ENCODE measurements at regions not wholly inside any gene's neighbourhood (a gene's known extent, or its start where the extent isn't known, plus 50 kb on each side); places are given as distances from the start of the nearest gene placed in this dataset.

DNA sequence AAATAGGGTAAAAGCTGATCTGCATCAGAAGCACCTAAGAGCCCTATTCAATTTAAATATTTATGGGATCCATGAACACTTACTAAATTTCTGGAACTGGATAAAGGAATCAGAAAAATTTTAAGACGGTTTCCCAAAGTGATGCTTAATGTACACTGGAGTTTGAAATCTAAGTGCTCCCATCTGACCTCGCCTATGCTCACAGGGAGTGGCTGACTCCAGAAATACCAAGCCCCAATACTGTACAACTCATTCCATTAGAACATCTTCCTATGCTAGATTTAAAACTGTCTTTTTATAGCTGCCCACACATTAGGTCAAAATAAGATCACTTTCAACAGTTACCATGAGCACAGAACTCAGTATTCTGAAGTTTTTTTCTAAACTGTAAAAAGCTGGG is 1214.6 kb downstream of the CDH11 start:
- Histone ChIP-seq H3K4me3 (replicated peaks; ENCODE audit: insufficient read depth, low read length) (no peak overlapping the region), H3K27me3 (ENCODE audit: insufficient read depth, poor library complexity, severe bottlenecking) (no peaks in the 10 kb centered on the region), H3K27ac (replicated peaks) (no peak overlapping the region)
- no peak for TF ChIP-seq SPI1 (IDR thresholded peaks at IDR 0.05; ENCODE audit: borderline replicate concordance, low read depth)
- TF ChIP-seq, protein P1, sequence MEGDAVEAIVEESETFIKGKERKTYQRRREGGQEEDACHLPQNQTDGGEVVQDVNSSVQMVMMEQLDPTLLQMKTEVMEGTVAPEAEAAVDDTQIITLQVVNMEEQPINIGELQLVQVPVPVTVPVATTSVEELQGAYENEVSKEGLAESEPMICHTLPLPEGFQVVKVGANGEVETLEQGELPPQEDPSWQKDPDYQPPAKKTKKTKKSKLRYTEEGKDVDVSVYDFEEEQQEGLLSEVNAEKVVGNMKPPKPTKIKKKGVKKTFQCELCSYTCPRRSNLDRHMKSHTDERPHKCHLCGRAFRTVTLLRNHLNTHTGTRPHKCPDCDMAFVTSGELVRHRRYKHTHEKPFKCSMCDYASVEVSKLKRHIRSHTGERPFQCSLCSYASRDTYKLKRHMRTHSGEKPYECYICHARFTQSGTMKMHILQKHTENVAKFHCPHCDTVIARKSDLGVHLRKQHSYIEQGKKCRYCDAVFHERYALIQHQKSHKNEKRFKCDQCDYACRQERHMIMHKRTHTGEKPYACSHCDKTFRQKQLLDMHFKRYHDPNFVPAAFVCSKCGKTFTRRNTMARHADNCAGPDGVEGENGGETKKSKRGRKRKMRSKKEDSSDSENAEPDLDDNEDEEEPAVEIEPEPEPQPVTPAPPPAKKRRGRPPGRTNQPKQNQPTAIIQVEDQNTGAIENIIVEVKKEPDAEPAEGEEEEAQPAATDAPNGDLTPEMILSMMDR (IDR thresholded peaks at IDR 0.05; ENCODE audit: insufficient read depth, low read length): no peak
- TF ChIP-seq, protein P2, sequence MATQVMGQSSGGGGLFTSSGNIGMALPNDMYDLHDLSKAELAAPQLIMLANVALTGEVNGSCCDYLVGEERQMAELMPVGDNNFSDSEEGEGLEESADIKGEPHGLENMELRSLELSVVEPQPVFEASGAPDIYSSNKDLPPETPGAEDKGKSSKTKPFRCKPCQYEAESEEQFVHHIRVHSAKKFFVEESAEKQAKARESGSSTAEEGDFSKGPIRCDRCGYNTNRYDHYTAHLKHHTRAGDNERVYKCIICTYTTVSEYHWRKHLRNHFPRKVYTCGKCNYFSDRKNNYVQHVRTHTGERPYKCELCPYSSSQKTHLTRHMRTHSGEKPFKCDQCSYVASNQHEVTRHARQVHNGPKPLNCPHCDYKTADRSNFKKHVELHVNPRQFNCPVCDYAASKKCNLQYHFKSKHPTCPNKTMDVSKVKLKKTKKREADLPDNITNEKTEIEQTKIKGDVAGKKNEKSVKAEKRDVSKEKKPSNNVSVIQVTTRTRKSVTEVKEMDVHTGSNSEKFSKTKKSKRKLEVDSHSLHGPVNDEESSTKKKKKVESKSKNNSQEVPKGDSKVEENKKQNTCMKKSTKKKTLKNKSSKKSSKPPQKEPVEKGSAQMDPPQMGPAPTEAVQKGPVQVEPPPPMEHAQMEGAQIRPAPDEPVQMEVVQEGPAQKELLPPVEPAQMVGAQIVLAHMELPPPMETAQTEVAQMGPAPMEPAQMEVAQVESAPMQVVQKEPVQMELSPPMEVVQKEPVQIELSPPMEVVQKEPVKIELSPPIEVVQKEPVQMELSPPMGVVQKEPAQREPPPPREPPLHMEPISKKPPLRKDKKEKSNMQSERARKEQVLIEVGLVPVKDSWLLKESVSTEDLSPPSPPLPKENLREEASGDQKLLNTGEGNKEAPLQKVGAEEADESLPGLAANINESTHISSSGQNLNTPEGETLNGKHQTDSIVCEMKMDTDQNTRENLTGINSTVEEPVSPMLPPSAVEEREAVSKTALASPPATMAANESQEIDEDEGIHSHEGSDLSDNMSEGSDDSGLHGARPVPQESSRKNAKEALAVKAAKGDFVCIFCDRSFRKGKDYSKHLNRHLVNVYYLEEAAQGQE (IDR thresholded peaks at IDR 0.05; ENCODE audit: insufficient replicate concordance, low read depth): no peak
- TF ChIP-seq GABPA (IDR thresholded peaks at IDR 0.05; ENCODE audit: low read depth): no peak
- TF ChIP-seq POLR2AphosphoS5 (IDR thresholded peaks at IDR 0.05; ENCODE audit: low read depth): no peak
- DNase-seq (ENCODE audit: low read depth in 1 of 2, low spot score in 1 of 2): no peak

- H3K27ac ChIP-seq (replicated peaks): no peak overlapping the region
- no peak overlapping the region for H3K4me3 ChIP-seq (replicated peaks; ENCODE audit: insufficient read depth, low read length)
- no peaks in the 10 kb centered on the region for H3K27me3 ChIP-seq (ENCODE audit: insufficient read depth, poor library complexity, severe bottlenecking)
- DNase-seq (ENCODE audit: low read depth in 1 of 2, low spot score in 1 of 2): no peak
- no peak for TF ChIP-seq GABPA (IDR thresholded peaks at IDR 0.05; ENCODE audit: low read depth)
- TF ChIP-seq, protein P2 (IDR thresholded peaks at IDR 0.05; ENCODE audit: insufficient replicate concordance, low read depth): no peak
- TF ChIP-seq, protein P1 (IDR thresholded peaks at IDR 0.05; ENCODE audit: insufficient read depth, low read length): no peak
Observed at GRCh38 chr16:63904930-63905329, 1216.9 kb downstream of the CDH11 start.

GRCh38 chr16:63904182-63904581 is 1217.7 kb downstream of the CDH11 start:
- H3K27me3 ChIP-seq (ENCODE audit: insufficient read depth, poor library complexity, severe bottlenecking): no peaks in the 10 kb centered on the region
- H3K4me3 ChIP-seq (replicated peaks; ENCODE audit: insufficient read depth, low read length): no peak overlapping the region
- no peak overlapping the region for H3K27ac ChIP-seq (replicated peaks)
- DNase-seq (ENCODE audit: low read depth in 1 of 2, low spot score in 1 of 2): no peak
- TF ChIP-seq SPI1 (IDR thresholded peaks at IDR 0.05; ENCODE audit: borderline replicate concordance, low read depth) (no peak), POLR2AphosphoS5 (IDR thresholded peaks at IDR 0.05; ENCODE audit: low read depth) (no peak), GABPA (IDR thresholded peaks at IDR 0.05; ENCODE audit: low read depth) (no peak)
- TF ChIP-seq, protein P2 (IDR thresholded peaks at IDR 0.05; ENCODE audit: insufficient replicate concordance, low read depth): no peak
- TF ChIP-seq, protein P1 (IDR thresholded peaks at IDR 0.05; ENCODE audit: insufficient read depth, low read length): no peak

Data from HL-60 (cell line).